GM18951 (cell line): ENCODE measurements at regions not wholly inside any gene's neighbourhood (a gene's known extent, or its start where the extent isn't known, plus 50 kb on each side); places are given as distances from the start of the nearest gene placed in this dataset.

ENCODE experiments used
- POLR2A ChIP-seq: IDR thresholded peaks from 4 replicates; pipeline ENCODE4 v1.6.1; 2011; ENCODE audit warnings: mild to moderate bottlenecking; ENCODE audit not compliant: insufficient read length, insufficient read depth; ENCODE audit errors: extremely low read depth
- in situ Hi-C: fragments of 300-500 bp; cut with MboI; formaldehyde crosslinking; loops from one replicate; pipeline ENCODE4 v1.12.0; 2022; ENCODE audit warnings: low sequenced_read_pairs, mixed read lengths, inconsistent platforms; ENCODE audit not compliant: unreplicated experiment

GRCh38 chr6:110033101-110033500 is 55.0 kb downstream of the GPR6 start:
- in situ Hi-C loops: loop anchor here (10.0 kb wide), 1 partner anchor 508 kb away; no protein-coding TSS in a partner anchor
- no peak for TF ChIP-seq POLR2A

DNA sequence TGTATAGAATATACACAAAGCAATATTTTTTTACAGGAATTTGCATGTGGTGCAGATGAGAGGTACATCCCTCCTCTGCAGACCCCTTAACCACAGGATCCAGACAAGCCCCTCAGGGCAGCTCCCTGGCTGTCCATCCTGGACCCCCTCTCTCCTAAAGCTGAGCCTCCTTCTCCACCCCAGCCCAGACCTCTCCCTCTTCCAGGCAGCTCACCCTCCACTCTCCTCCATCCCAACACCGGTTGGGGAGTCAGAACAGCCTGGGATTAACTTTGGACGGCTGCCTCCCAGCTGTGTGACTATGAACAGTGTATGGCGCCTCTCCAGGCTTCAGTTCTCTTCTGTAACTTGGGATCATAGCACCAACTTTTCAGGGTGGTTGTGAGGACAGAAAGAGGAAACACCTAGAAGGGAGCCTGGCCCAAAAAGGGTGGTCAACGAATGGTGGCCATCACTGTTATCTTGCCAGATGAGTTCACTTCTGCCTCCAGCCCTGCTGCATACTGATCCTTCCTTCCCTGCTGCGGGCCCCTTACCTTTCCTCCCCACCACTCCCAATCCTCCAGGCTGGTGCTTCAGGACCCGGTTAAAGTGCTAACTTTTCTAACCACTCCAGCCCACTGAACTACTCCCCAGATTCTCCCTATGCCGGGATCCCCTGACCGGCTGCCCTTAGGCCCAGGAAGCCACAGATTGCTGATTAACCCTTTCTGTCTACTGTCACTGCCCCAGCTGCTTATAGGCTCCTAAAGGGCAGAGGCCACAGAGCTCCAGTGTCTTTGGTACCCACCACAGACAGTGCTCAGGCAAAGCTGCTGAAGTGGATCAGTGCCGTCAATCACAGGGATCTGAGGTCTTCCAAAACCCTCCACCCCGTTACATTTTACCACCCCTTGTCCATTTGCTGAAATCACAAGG is 55.9 kb downstream of the GPR6 start:
- in situ Hi-C loops: loop anchor here (10.0 kb wide), 1 partner anchor 509 kb away; no protein-coding TSS in a partner anchor
- TF ChIP-seq POLR2A: no peak

DNA sequence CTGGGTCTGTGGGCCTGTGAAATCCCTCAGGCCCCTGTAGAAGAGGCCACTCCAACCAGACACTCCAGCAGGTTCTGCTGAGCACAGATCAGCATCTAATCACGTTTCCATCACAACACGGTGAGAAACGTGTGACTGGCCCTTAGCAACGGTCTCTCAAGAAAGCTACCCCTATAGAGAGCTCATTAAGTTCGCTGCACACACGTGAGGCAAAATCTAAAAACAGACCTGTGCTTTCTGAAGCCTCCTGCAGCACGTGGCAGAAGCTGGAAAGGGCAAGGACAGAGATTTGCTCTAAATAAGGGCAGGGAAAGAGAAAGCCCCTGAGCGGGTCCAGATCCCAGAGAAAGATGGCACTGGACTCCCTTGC is 56.5 kb downstream of the GPR6 start:
- in situ Hi-C loops: loop anchor here (10.0 kb wide), 1 partner anchor 510 kb away; no protein-coding TSS in a partner anchor
- TF ChIP-seq POLR2A: no peak

DNA sequence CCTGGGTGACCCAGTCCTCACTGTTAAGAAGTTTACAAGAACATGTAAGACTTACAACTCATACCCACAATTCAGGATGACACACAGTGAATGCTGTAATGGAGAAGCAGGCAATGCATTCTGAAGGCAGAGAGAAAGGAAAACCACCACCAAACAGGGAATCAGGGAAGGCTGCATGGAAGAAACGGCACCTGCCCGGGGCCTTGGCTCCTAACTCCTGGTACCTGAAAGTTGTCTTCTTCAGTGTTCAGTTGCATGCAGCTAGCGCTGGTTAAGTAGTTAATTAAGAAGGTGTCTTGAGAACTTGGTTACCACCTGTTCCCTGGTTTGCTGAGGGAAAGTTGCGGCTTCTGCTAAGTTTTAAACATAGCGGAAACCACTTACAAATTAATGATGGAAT is 57.2 kb downstream of the GPR6 start:
- in situ Hi-C loops: loop anchor here (10.0 kb wide), 1 partner anchor 511 kb away; no protein-coding TSS in a partner anchor
- TF ChIP-seq POLR2A: no peak

- in situ Hi-C loops: loop anchor here (10.0 kb wide), 1 partner anchor 512 kb away; no protein-coding TSS in a partner anchor
- TF ChIP-seq POLR2A: no peak
Measured at GRCh38 chr6:110036408-110037302, 58.5 kb downstream of the GPR6 start.

DNA sequence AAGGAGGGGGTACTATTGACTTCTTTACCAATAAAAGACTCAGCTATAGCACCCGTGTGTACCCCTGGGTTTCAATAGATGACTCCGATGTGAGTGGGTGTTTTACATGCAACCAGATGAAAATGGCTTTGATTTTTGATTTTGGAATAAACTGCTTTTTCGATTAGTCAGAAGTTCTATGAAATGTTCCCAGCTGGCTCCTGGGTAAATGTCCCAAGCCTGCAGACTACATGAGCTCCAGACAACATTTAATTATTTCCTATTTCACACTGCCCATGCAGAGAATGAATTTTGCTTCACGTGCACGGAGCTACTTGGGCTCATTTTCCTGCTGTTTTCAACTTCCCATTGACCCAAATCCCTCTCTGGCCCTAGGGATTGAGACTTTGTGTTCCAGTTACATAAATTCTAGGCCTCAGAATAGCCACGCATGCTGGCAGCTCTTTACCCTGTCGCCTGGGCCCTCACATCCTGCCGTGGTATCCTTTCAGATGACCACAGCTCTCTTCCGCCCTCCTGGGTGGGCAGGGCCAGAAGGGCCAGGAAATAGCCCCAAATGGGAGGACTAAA is 59.7 kb downstream of the GPR6 start:
- no peak for TF ChIP-seq POLR2A
- in situ Hi-C loops: loop anchor here (10.0 kb wide), 1 partner anchor 513 kb away; no protein-coding TSS in a partner anchor

- no peak for TF ChIP-seq POLR2A
- in situ Hi-C loops: loop anchor here (10.0 kb wide), 1 partner anchor 515 kb away; no protein-coding TSS in a partner anchor
Measured at GRCh38 chr6:110039364-110039980, 61.4 kb downstream of the GPR6 start.

- in situ Hi-C loops: loop anchor here (10.0 kb wide), 2 partner anchors 325 to 515 kb away; no protein-coding TSS in a partner anchor
- TF ChIP-seq POLR2A: no peak
Measured at GRCh38 chr6:110039981-110040383, 61.9 kb downstream of the GPR6 start.

- TF ChIP-seq POLR2A: no peak
- in situ Hi-C loops: loop anchor here (10.0 kb wide), 1 partner anchor 326 kb away; no protein-coding TSS in a partner anchor
Measured at GRCh38 chr6:110040716-110041115, 62.6 kb downstream of the GPR6 start.

DNA sequence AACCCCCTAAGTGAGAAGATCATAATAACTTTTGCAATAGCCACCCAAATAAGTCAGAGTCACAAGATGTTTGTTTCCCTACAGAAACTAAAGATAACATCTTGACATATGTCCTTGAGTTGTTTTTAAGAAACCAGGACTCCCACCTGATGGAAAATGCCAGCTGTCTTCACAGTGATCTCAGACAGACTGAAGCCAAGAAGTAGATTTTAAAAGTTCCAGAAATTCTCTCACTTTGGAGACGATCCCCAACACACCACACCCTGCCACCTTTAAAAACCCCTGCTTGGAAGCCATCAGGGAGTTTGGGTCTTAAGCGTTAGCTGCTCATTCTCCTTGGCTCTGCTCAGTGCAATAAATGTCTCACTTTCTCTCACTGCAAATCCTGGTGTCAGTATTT is 63.0 kb downstream of the GPR6 start:
- no peak for TF ChIP-seq POLR2A
- in situ Hi-C loops: loop anchor here (10.0 kb wide), 1 partner anchor 326 kb away; no protein-coding TSS in a partner anchor

- no peak for TF ChIP-seq POLR2A
- in situ Hi-C loops: loop anchor here (10.0 kb wide), 1 partner anchor 327 kb away; no protein-coding TSS in a partner anchor
Measured at GRCh38 chr6:110041830-110042229, 63.7 kb downstream of the GPR6 start.
